ENCODE measurements at regions not wholly inside any gene's neighbourhood (a gene's known extent, or its start where the extent isn't known, plus 50 kb on each side); places are given as distances from the start of the nearest gene placed in this dataset.

- H3K4me3 ChIP-seq (ENCODE audit: low read depth, low read length) = no peak overlapping the region
- no peak for DNase-seq (ENCODE audit: low read depth)
Measured at GRCh38 chr5:61860978-61861377, 445.0 kb upstream of the KIF2A start.

- DNase-seq (ENCODE audit: low read depth) = peak; percentile 8
- no peak overlapping the region for H3K4me3 ChIP-seq (ENCODE audit: low read depth, low read length)
Measured at GRCh38 chr5:61866930-61867329, 439.1 kb upstream of the KIF2A start.

- H3K4me3 ChIP-seq (ENCODE audit: low read depth, low read length) = no peak overlapping the region
- no peak for DNase-seq (ENCODE audit: low read depth)
Measured at GRCh38 chr5:61869333-61869732, 436.7 kb upstream of the KIF2A start.

- no peak overlapping the region for H3K4me3 ChIP-seq (ENCODE audit: low read depth, low read length)
- no peak for DNase-seq (ENCODE audit: low read depth)
Measured at GRCh38 chr5:61878471-61878870, 427.5 kb upstream of the KIF2A start.

- no peak for DNase-seq (ENCODE audit: low read depth)
- no peak overlapping the region for H3K4me3 ChIP-seq (ENCODE audit: low read depth, low read length)
Measured at GRCh38 chr5:61881821-61882487, 424.1 kb upstream of the KIF2A start.

GRCh38 chr5:61882901-61883500, 423.0 kb upstream of the KIF2A start:
- no peak overlapping the region for H3K4me3 ChIP-seq (ENCODE audit: low read depth, low read length)
- DNase-seq (ENCODE audit: low read depth) = no peak

- no peak for DNase-seq (ENCODE audit: low read depth)
- no peak overlapping the region for H3K4me3 ChIP-seq (ENCODE audit: low read depth, low read length)
Measured at GRCh38 chr5:61884252-61884855, 421.7 kb upstream of the KIF2A start.

- no peak for DNase-seq (ENCODE audit: low read depth)
- no peak overlapping the region for H3K4me3 ChIP-seq (ENCODE audit: low read depth, low read length)
Measured at GRCh38 chr5:61886214-61886613, 419.8 kb upstream of the KIF2A start.

GRCh38 chr5:61887271-61887670, 418.7 kb upstream of the KIF2A start:
- no peak overlapping the region for H3K4me3 ChIP-seq (ENCODE audit: low read depth, low read length)

GRCh38 chr5:61894046-61894445, 412.0 kb upstream of the KIF2A start:
- DNase-seq (ENCODE audit: low read depth) = no peak
- no peak overlapping the region for H3K4me3 ChIP-seq (ENCODE audit: low read depth, low read length)

More at GRCh38 chr5:61887271-61887670, 418.7 kb upstream of the KIF2A start:
- DNase-seq (ENCODE audit: low read depth) = no peak

GRCh38 chr5:61896811-61897210, 409.2 kb upstream of the KIF2A start:
- H3K4me3 ChIP-seq (ENCODE audit: low read depth, low read length) = no peak overlapping the region
- DNase-seq (ENCODE audit: low read depth) = no peak

GRCh38 chr5:61897251-61897650, 408.8 kb upstream of the KIF2A start:
- no peak overlapping the region for H3K4me3 ChIP-seq (ENCODE audit: low read depth, low read length)
- DNase-seq (ENCODE audit: low read depth) = no peak

- H3K4me3 ChIP-seq (ENCODE audit: low read depth, low read length) = no peak overlapping the region
- no peak for DNase-seq (ENCODE audit: low read depth)
Measured at GRCh38 chr5:61901997-61902396, 404.0 kb upstream of the KIF2A start.

- no peak overlapping the region for H3K4me3 ChIP-seq (ENCODE audit: low read depth, low read length)
Measured at GRCh38 chr5:61904730-61905129, 401.3 kb upstream of the KIF2A start.

GRCh38 chr5:61905613-61906012, 400.4 kb upstream of the KIF2A start:
- no peak for DNase-seq (ENCODE audit: low read depth)
- no peak overlapping the region for H3K4me3 ChIP-seq (ENCODE audit: low read depth, low read length)

More at GRCh38 chr5:61904730-61905129, 401.3 kb upstream of the KIF2A start:
- DNase-seq (ENCODE audit: low read depth) = no peak

GRCh38 chr5:61906820-61907219, 399.2 kb upstream of the KIF2A start:
- DNase-seq (ENCODE audit: low read depth) = no peak
- no peak overlapping the region for H3K4me3 ChIP-seq (ENCODE audit: low read depth, low read length)

- no peak overlapping the region for H3K4me3 ChIP-seq (ENCODE audit: low read depth, low read length)
- no peak for DNase-seq (ENCODE audit: low read depth)
Measured at GRCh38 chr5:61907995-61908394, 398.0 kb upstream of the KIF2A start.

GRCh38 chr5:61910771-61911170, 395.2 kb upstream of the KIF2A start:
- H3K4me3 ChIP-seq (ENCODE audit: low read depth, low read length) = no peak overlapping the region
- no peak for DNase-seq (ENCODE audit: low read depth)

- no peak overlapping the region for H3K4me3 ChIP-seq (ENCODE audit: low read depth, low read length)
- DNase-seq (ENCODE audit: low read depth) = no peak
Measured at GRCh38 chr5:61912559-61912958, 393.4 kb upstream of the KIF2A start.

GRCh38 chr5:61915646-61916045, 390.4 kb upstream of the KIF2A start:
- no peak overlapping the region for H3K4me3 ChIP-seq (ENCODE audit: low read depth, low read length)
- DNase-seq (ENCODE audit: low read depth) = no peak
